ENCODE measurements at regions not wholly inside any gene's neighbourhood (a gene's known extent, or its start where the extent isn't known, plus 50 kb on each side); places are given as distances from the start of the nearest gene placed in this dataset.

GRCh38 chr9:91034976-91035824 lies 233.6 kb downstream of the SYK start:
- Histone ChIP-seq H2BK120ac (replicated peaks; ENCODE audit: low read depth, low read length) (no peak overlapping the region), H3K4me3 (ENCODE audit: extremely low read depth in 1 of 4, insufficient read depth in 2 of 4, low read depth in 3 of 4, low read length in 4 of 4) (no peak overlapping the region), H2AFZ (ENCODE audit: low read length) (no peak overlapping the region), H3K36me3 (ENCODE audit: control insufficient read depth in 2 of 4, insufficient read depth in 4 of 4, low read length in 3 of 4) (no peaks in the 10 kb centered on the region), H2AK5ac (ENCODE audit: low read depth, low read length) (no peak overlapping the region), H3K9me3 (ENCODE audit: insufficient read depth in 2 of 2, low read depth in 1 of 2, low read length in 1 of 2) (no peaks in the 10 kb centered on the region), H3K23ac (ENCODE audit: insufficient read length) (no peak overlapping the region), H4K5ac (ENCODE audit: insufficient read length, low read depth, low read length) (no peak overlapping the region), H3K9ac (replicated peaks in 1 of 4; ENCODE audit: extremely low read depth in 1 of 4, low read depth in 3 of 4, low read length in 3 of 4) (no peak overlapping the region), H3K4ac (replicated peaks; ENCODE audit: insufficient read length, low read depth, low read length) (no peak overlapping the region), H4K91ac (replicated peaks; ENCODE audit: insufficient read length, low read length) (no peak overlapping the region), H3K23me2 (ENCODE audit: low read depth, low read length) (no peaks in the 10 kb centered on the region), H3K56ac (replicated peaks; ENCODE audit: insufficient read length, low read depth, low read length) (no peak overlapping the region), H3K4me2 (ENCODE audit: insufficient read depth in 1 of 2, low read depth in 2 of 2, low read length in 2 of 2) (no peak overlapping the region), H3K79me2 (ENCODE audit: control insufficient read depth in 1 of 2, insufficient read depth in 2 of 2, low read length in 2 of 2) (no peaks in the 10 kb centered on the region), H2BK15ac (ENCODE audit: low read length) (no peak overlapping the region), H2BK12ac (ENCODE audit: low read depth, low read length) (no peak overlapping the region), H4K20me1 (replicated peaks in 1 of 2; ENCODE audit: control insufficient read depth in 1 of 2, insufficient read depth in 2 of 2, low read length in 2 of 2) (peaks cover 0 to 2% of the 10 kb centered on the region in 2 experiments), H2BK20ac (ENCODE audit: low read length) (no peak overlapping the region), H3K27me3 (replicated peaks in 1 of 4; ENCODE audit: control insufficient read depth in 3 of 4, extremely low read depth in 1 of 4, insufficient read depth in 3 of 4, low read length in 3 of 4) (no peaks in the 10 kb centered on the region), H3K79me1 (ENCODE audit: low read depth, low read length) (no peaks in the 10 kb centered on the region), H3K14ac (ENCODE audit: insufficient read length) (no peak overlapping the region), H3K18ac (ENCODE audit: extremely low read depth, low read length) (no peak overlapping the region), H3K27ac (ENCODE audit: low read depth, low read length) (no peak overlapping the region), H3K4me1 (replicated peaks in 1 of 4; ENCODE audit: control insufficient read depth in 3 of 4, insufficient read depth in 4 of 4, low read length in 3 of 4) (peaks cover 0 to 2% (median 0%) of the 10 kb centered on the region in 4 experiments; a peak in 1 of 7 replicates), H4K8ac (ENCODE audit: extremely low read depth, insufficient read depth, low read length) (no peak overlapping the region; the same call in 1 of the 2 replicates), H2BK5ac (ENCODE audit: low read depth, low read length) (no peak overlapping the region)
- ChIA-PET CTCF (ENCODE audit: partially characterized antibody) (interaction anchor here (0.7 to 7.7 kb wide), 16 partner anchors 9 to 424 kb away, joined by 3 to 68 read pairs (median 5); partner anchors contain the start of gene NFIL3), POLR2A (ENCODE audit: partially characterized antibody) (interaction anchor here (0.5 to 1.4 kb wide), 3 partner anchors 170 to 390 kb away, joined by 3 to 4 read pairs (median 4); partner anchors contain the start of gene NFIL3)
- 89% methylated on average over 18 of the region's 18 CpGs; no CpG with 5 or more reads in 1 of the 2 experiments for WGBS, 2 experiments (ENCODE audit: extremely low coverage in 1 of 2, insufficient coverage in 1 of 2, insufficient read length in 1 of 2, insufficient replicate concordance in 2 of 2, low coverage in 1 of 2, low lambda C conversion rate in 2 of 2, missing lambda C conversion rate in 1 of 2)
- TF ChIP-seq PHF8 (conservative IDR thresholded peaks at IDR 0.05; ENCODE audit: low read depth, low read length), result no peak
- no peak for TF ChIP-seq FOSL1 (IDR thresholded peaks at IDR 0.05; ENCODE audit: insufficient read depth, low read depth, low read length)
- DNase-seq (ENCODE audit: low read depth in 1 of 2, low spot score in 2 of 2) (no peak), FAIRE-seq (no peak)
